Memory B cell (primary cell): ENCODE measurements at regions not wholly inside any gene's neighbourhood (a gene's known extent, or its start where the extent isn't known, plus 50 kb on each side); places are given as distances from the start of the nearest gene placed in this dataset.
"Not testable (repeated sequence)": the region's sequence is repeated elsewhere in the genome, so short reads cannot be mapped to it uniquely, and the experiment has no call there.

ENCODE experiments used
- ATAC-seq: fragments of 150-1000 bp; cut with Tn5 transposase; 2 replicates; pipeline ENCODE4 v1.10.0; 2021; ENCODE audit warnings: low read depth, mild to moderate bottlenecking, moderate library complexity
- DNase-seq, 2 donors: peaks; one replicate each; pipeline ENCODE4 v3.0.0; 2022; ENCODE audit warnings: low spot score in 2 of 2
- H3K27ac Mint-ChIP-seq: one replicate; pipeline ENCODE4 v1.8.0; 2022; ENCODE audit warnings: mild to moderate bottlenecking, moderate library complexity, mixed read lengths
- H3K27me3 Mint-ChIP-seq: one replicate; pipeline ENCODE4 v1.8.0; 2022; ENCODE audit warnings: mixed read lengths
- H3K36me3 Mint-ChIP-seq: one replicate; pipeline ENCODE4 v1.8.0; 2022; ENCODE audit warnings: mild to moderate bottlenecking, mixed read lengths
- H3K4me1 Mint-ChIP-seq: one replicate; pipeline ENCODE4 v1.8.0; 2022; ENCODE audit warnings: mixed read lengths
- H3K4me3 Mint-ChIP-seq: one replicate; pipeline ENCODE4 v1.8.0; 2022; ENCODE audit warnings: mild to moderate bottlenecking, moderate library complexity, mixed read lengths
- H3K9me3 Mint-ChIP-seq: one replicate; pipeline ENCODE4 v1.8.0; 2022; ENCODE audit warnings: mixed read lengths

DNA sequence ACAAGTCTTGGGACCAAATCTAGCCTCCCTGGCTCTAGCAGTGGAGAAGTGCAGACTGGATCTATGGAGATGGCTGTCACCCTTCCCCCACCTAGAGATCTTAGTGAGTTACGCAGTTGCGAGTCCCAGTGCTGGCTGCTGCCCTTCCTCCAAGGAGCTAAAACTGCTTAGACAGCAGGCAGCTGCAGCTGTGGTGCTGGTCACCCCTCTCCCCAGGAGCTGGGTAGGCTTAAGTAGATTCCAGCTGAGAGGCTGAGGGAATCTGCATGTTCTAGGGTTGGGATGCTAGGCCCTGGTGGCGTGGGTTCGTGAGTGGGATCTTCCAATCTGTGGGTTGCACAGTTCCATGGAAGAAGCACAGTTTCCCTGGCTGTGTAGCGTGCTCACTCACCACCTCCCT lies 120.2 kb downstream of the SLC35B3 start:
- peaks cover 2% of the 10 kb centered on the region for H3K27me3 Mint-ChIP-seq
- no peak overlapping the region for H3K27ac Mint-ChIP-seq
- H3K9me3 Mint-ChIP-seq, result peaks cover 11% of the 10 kb centered on the region
- ATAC-seq, result no peak
- H3K36me3 Mint-ChIP-seq, result peaks cover 2% of the 10 kb centered on the region
- H3K4me3 Mint-ChIP-seq, result no peak overlapping the region
- DNase-seq, result no peak
- no peaks in the 10 kb centered on the region for H3K4me1 Mint-ChIP-seq

DNA sequence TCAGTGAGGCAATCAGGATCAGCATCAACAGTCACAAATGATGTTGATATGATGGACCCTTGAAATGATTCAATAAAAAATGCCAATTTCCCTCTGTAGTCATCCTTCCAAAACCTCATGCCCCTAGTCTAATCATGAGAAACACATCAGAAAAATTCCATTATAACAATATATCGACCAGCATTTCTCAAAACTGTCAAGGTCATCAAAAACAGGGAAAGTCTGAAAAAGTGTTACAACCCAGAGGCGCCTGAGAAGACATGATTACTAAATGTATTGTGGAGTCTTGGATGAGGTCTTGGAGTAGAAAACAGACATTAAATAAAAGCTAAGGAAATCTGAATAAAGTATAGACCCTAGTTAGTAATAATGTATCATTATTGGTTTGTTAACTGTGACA lies 133.8 kb downstream of the SLC35B3 start:
- Mint-ChIP-seq H3K27me3 (peaks cover 4% of the 10 kb centered on the region), H3K36me3 (no peaks in the 10 kb centered on the region), H3K4me3 (no peak overlapping the region), H3K9me3 (no peaks in the 10 kb centered on the region), H3K27ac (no peak overlapping the region), H3K4me1 (no peaks in the 10 kb centered on the region)
- ATAC-seq (no peak), DNase-seq (no peak)

DNA sequence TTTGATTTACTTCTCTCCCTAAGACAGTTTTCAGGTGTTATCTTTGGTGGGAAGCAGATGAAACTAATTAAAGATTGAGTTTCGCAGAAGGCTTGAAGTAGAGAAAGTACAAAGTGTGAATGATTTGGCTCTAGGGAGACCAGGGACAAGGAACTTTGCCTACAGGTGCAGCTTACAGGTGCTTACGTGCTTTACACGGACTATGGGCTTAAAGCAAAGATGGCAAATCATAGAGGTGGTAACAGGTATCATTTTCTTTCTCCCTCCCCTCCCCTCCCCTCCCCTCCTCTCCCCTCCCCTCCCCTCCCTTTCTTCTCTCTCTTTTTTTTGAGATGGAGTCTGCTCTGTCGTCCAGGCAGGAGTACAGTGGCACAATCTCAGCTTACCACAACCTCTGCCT lies 136.3 kb downstream of the SLC35B3 start:
- Mint-ChIP-seq H3K9me3 (peaks cover 4% of the 10 kb centered on the region), H3K4me3 (no peak overlapping the region), H3K27me3 (peaks cover 7% of the 10 kb centered on the region), H3K36me3 (no peaks in the 10 kb centered on the region), H3K27ac (no peak overlapping the region), H3K4me1 (no peaks in the 10 kb centered on the region)
- no peak for ATAC-seq
- no peak for DNase-seq

DNA sequence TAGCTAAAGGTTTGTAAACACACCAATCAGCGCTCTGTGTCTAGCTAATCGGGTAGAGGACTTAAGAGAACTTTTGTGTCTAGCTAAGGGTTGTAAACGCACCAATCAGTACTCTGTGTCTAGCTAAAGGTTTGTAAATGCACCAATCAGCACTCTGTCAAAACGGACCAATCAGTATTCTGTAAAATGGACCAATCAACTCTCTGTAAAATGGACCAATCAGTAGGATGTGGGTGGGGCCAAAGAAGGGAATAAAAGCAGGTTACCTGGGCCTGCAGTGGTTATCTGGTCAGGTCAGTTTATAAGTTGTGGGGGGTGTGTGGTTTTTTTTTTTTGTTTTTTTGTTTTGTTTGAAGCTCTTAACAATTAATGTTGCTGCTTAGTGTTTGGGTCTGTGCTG lies 152.4 kb downstream of the SLC35B3 start:
- not testable (repeated sequence) for H3K9me3 Mint-ChIP-seq, DNase-seq, H3K4me1 Mint-ChIP-seq, H3K27ac Mint-ChIP-seq, H3K36me3 Mint-ChIP-seq, ATAC-seq, H3K4me3 Mint-ChIP-seq, H3K27me3 Mint-ChIP-seq

DNA sequence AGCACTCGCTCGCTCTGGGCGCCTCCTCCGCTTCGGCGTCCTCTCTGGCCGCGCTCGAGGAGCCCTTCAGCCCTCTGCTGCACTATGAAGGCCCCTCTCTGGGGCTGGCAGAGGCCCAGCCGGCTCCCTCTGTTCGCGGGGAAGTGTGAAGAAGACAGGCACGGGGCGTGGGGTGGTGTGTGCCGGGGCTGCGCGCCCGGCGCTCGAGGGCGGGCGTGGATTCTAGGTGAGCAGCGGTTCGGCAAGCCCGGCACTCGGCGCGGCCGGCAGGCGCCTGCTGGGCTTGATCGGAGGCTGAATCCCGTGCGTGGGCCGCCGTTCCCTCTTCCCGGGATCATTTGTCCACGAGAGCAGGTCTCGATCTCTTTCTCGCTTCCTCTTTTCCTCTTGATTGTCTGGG lies 153.0 kb downstream of the SLC35B3 start:
- ATAC-seq (no peak), DNase-seq (no peak)
- Mint-ChIP-seq H3K27ac (no peak overlapping the region), H3K4me3 (no peak overlapping the region), H3K4me1 (no peaks in the 10 kb centered on the region), H3K9me3 (peaks cover 3% of the 10 kb centered on the region), H3K36me3 (no peaks in the 10 kb centered on the region), H3K27me3 (no peaks in the 10 kb centered on the region)

DNA sequence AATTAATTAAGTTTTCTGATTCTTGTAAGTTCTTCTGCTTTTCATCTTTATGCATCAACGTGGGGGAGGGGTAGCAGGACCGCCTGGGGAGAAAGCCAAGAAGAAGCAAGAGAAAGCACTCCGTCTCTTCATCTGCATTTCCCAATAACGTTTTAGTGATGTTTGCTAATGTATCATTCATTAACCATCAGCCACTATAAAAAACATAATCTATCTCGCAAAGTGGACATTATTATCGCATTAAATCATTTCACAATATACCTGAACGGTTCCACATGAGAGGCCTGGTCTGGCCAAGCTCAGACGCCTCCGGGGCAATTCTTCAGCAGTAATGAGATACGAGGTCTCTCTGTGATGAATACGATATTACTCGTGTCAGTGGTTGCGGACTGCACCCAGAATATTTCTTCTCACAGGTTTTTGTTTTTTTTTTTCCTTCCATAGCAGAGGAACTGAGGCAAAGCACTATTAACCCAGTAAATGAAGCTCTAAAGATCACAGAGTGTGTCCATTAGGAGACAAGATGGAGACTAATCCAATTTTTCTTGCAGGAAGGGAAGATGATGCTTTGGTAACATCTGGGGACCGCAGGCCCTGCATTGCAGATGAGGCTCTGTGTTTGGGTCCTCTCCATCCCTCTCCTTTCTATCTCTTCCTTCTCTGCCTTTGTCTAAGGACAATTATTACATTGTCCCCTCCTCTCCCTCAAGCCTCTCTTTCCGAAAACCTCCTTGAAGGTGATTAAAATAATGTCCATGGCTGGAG lies 156.1 kb downstream of the SLC35B3 start:
- Mint-ChIP-seq H3K9me3 (peaks cover 4% of the 10 kb centered on the region), H3K27ac (no peak overlapping the region), H3K27me3 (peaks cover 4% of the 10 kb centered on the region), H3K4me3 (no peak overlapping the region), H3K36me3 (no peaks in the 10 kb centered on the region), H3K4me1 (no peaks in the 10 kb centered on the region)
- ATAC-seq (no peak), DNase-seq (no peak)

DNA sequence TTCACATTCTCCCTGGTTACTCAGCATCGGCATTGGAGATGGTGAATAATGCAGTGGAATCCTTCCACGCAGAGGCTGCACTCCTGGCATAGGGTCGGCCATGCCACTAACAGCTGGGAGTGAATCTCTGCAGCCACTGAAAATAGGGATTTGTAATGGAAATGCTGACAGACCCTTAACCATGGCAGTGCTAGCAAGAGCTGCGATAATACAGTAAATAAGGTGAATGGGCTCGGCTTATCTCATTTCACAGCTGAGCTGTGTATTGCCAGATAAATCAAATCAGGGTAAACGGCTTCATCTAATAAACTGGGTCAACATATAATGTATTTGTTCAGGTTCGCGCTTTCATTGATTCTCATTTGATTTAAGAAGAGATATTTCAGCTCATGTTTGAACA lies 156.8 kb downstream of the SLC35B3 start:
- Mint-ChIP-seq H3K27me3 (peaks cover 4% of the 10 kb centered on the region), H3K27ac (no peak overlapping the region), H3K9me3 (peaks cover 4% of the 10 kb centered on the region), H3K4me1 (no peaks in the 10 kb centered on the region), H3K4me3 (no peak overlapping the region), H3K36me3 (no peaks in the 10 kb centered on the region)
- DNase-seq, result no peak
- no peak for ATAC-seq

DNA sequence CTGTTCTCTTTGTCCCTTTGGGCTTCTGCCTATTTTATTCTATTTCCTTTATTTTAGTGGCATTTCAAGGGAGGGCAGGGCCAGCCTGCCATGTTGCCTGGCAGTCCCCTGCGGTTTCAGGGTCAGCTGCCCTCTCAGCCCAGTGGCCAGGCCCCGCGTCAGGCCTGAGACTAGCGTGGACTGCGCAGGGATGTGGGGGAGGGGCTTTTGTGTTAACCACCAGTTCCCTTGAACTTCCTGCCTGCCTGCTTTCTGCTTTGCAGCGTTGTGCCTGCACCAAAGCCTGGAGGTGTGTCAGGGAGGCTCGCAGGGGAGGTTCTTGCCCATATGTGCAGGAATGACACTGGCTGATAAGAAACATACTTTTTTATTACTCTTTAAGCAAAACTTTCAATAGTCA lies 157.6 kb downstream of the SLC35B3 start:
- DNase-seq (no peak), ATAC-seq (no peak)
- Mint-ChIP-seq H3K4me3 (no peak overlapping the region), H3K36me3 (no peaks in the 10 kb centered on the region), H3K4me1 (no peaks in the 10 kb centered on the region), H3K9me3 (peaks cover 2% of the 10 kb centered on the region), H3K27ac (no peak overlapping the region), H3K27me3 (peaks cover 4% of the 10 kb centered on the region)

DNA sequence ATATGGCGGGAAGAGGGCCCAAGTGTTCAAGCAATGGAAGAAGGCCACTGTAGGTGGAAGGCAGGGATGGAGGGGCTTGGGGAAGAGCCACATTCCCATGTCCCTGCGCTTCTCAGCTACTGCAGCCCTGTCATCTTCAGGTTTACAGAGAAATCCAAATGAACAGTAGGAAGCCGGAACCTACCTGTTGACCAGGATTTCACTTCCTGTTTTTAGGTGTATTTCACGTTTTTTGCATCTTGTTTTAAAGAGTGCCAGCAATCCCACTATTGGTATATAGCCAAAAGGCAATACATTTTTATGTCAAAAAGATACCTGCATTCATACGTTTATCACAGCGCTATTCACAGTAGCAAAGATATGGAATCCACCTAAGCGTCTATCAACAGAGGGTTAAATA lies 159.2 kb downstream of the SLC35B3 start:
- ATAC-seq, result no peak
- Mint-ChIP-seq H3K9me3 (peaks cover 2% of the 10 kb centered on the region), H3K4me3 (no peak overlapping the region), H3K4me1 (no peaks in the 10 kb centered on the region), H3K27ac (no peak overlapping the region), H3K27me3 (peaks cover 4% of the 10 kb centered on the region), H3K36me3 (no peaks in the 10 kb centered on the region)
- no peak for DNase-seq

DNA sequence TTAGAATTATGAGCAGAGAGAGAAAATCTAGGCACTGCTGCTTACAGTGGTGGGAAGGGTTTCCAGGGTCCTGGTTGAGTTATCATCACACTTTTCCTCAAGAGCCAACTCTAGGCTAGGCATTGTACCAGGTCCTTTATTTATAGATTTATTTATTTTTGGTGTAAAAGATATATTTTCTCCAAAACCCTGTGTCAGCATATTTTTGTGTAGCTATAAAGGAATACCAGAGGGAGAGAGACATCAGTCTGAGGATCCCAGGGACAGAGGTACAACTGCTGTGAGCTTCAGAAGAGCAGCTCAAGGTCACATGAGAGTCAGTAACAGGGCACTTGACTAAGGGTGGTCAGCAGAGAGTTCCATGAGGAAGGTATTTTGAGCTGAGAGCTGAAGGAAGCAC lies 159.7 kb downstream of the SLC35B3 start:
- Mint-ChIP-seq H3K9me3 (peaks cover 2% of the 10 kb centered on the region), H3K27me3 (peaks cover 4% of the 10 kb centered on the region), H3K4me3 (no peak overlapping the region), H3K36me3 (no peaks in the 10 kb centered on the region), H3K4me1 (no peaks in the 10 kb centered on the region), H3K27ac (no peak overlapping the region)
- ATAC-seq (no peak), DNase-seq (no peak)

DNA sequence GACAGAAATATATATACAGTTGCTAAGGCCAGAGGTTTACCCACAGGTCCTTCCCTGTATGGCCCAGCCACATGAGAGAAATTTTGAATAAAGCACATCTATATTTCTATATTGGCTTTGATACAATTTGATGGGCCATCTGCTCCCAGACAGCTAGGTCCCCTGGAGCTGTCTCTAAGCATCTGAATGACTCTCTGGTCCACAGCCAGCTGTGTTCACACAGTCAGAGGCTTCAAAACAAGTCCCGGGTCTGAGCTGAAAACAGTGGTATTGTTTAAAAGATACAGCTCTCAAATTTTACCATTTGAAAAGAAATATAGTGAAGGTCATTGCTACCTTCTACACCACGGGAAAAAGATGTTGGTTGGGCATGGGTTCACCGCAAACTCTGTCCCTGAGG lies 161.1 kb downstream of the SLC35B3 start:
- DNase-seq, result no peak
- ATAC-seq, result no peak
- no peaks in the 10 kb centered on the region for H3K36me3 Mint-ChIP-seq
- peaks cover 3% of the 10 kb centered on the region for H3K9me3 Mint-ChIP-seq
- H3K27me3 Mint-ChIP-seq, result peaks cover 5% of the 10 kb centered on the region
- H3K27ac Mint-ChIP-seq, result no peak overlapping the region
- no peaks in the 10 kb centered on the region for H3K4me1 Mint-ChIP-seq
- H3K4me3 Mint-ChIP-seq, result no peak overlapping the region

DNA sequence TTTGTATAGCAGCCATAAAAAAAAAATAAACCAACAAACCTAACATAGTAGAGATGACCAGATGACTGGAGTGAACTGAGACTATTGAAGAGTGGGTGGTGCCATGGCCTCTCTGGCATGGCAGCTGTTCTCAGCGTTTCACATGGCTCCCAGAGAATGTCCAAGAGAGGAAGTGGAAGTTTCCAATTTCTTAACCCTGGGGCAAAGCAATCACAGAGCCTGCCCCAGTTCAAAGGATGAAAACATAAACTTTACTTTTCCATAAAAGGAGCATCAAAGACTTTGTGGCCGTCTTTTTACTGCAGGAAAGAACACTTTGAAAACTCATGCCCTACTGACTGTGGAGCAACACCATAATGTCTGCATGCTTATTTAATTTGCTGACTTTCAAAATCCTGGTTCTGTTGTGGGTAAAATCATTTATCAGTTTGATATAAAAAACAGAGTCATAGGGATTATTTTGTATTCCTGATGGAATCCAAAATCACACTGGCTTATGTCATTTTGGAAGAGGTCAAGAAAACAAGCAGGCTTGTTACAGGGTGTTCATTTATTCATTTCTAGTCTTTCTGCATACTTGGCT lies 165.4 kb downstream of the SLC35B3 start:
- H3K4me3 Mint-ChIP-seq, result no peak overlapping the region
- peaks cover 4% of the 10 kb centered on the region for H3K9me3 Mint-ChIP-seq
- peaks cover 3% of the 10 kb centered on the region for H3K36me3 Mint-ChIP-seq
- H3K4me1 Mint-ChIP-seq, result no peaks in the 10 kb centered on the region
- peaks cover 10% of the 10 kb centered on the region for H3K27me3 Mint-ChIP-seq
- DNase-seq (no peak), ATAC-seq (no peak)
- no peak overlapping the region for H3K27ac Mint-ChIP-seq

DNA sequence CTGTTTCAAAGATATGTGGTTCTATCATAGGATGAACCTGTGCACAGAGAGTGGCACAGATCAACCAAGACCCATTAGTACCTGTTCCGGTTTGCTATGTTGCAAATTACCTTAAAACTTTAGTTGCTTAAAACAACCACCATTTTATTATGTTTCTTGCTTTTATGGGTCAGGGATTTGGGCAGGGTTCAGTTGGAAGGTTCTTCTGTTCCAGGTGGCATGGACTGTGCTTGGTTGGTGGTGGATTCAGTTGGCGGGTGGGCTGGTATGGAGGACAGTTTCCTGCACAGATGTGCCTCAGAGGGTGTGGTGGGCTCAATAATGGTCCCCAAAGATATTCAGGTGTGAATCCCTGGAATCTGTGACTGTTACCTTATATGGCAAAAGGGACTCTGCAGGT lies 166.3 kb downstream of the SLC35B3 start:
- H3K9me3 Mint-ChIP-seq, result peaks cover 4% of the 10 kb centered on the region
- H3K27ac Mint-ChIP-seq, result no peak overlapping the region
- peaks cover 3% of the 10 kb centered on the region for H3K36me3 Mint-ChIP-seq
- no peak overlapping the region for H3K4me3 Mint-ChIP-seq
- ATAC-seq, result no peak
- peaks cover 12% of the 10 kb centered on the region for H3K27me3 Mint-ChIP-seq
- no peak for DNase-seq
- no peaks in the 10 kb centered on the region for H3K4me1 Mint-ChIP-seq

DNA sequence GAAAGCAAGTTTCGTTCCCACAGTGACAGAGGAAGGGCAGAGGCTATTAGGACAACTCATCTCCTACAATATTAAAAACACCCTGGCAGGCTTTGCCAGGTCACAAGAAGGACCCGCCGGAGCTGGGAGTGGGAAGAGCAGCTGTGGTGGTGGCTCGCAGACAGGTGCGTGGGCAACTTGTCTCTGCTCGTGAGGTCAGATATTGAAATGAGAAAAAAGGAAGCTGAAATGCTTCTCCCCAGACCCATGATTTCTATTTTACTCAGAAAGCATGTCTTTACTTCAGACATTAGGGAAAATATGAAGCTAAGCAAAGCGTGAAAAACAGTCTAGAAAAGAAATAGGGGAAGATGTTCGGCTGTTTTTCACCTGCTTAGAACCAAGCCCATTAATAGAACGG lies 166.3 kb upstream of the EEF1E1 start:
- Mint-ChIP-seq H3K36me3 (peaks cover 3% of the 10 kb centered on the region), H3K27me3 (peaks cover 12% of the 10 kb centered on the region), H3K4me3 (no peak overlapping the region), H3K4me1 (no peaks in the 10 kb centered on the region), H3K27ac (no peak overlapping the region), H3K9me3 (peaks cover 4% of the 10 kb centered on the region)
- DNase-seq (no peak), ATAC-seq (no peak)

DNA sequence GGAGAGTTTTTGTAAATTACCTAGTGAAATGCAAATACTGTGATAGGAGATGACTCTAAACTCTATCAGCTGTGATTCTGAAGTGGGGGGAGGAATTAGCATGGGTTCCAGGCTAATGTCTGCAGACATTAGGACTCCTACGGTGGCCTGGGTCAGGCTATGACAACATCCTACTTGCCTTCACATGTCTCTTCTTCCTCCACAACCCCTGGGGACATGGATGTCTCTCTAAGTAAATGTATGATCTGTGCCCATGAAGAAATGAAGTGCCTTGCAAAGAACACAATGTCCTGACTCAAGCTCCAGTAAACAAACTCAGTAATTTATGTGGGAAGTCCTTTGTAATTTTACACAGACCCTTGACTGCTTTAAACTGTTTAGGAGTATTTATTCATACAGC lies 165.8 kb upstream of the EEF1E1 start:
- H3K9me3 Mint-ChIP-seq, result peaks cover 4% of the 10 kb centered on the region
- H3K4me1 Mint-ChIP-seq, result no peaks in the 10 kb centered on the region
- no peak for DNase-seq
- H3K27ac Mint-ChIP-seq, result no peak overlapping the region
- no peak overlapping the region for H3K4me3 Mint-ChIP-seq
- H3K36me3 Mint-ChIP-seq, result peaks cover 3% of the 10 kb centered on the region
- ATAC-seq, result no peak
- H3K27me3 Mint-ChIP-seq, result peaks cover 12% of the 10 kb centered on the region
